GM20000 (cell line): ENCODE measurements at regions not wholly inside any gene's neighbourhood (a gene's known extent, or its start where the extent isn't known, plus 50 kb on each side); places are given as distances from the start of the nearest gene placed in this dataset.
"Not testable (repeated sequence)": the region's sequence is repeated elsewhere in the genome, so short reads cannot be mapped to it uniquely, and the experiment has no call there.

Source experiments
- DNase-seq: peaks from one replicate; pipeline ENCODE4 v3.0.0; 2012; ENCODE audit warnings: low spot score
- TF ChIP-seq, protein P1 (sequence below): IDR thresholded peaks from 2 replicates; pipeline ENCODE4 v1.5.1; 2012; ENCODE audit warnings: mild to moderate bottlenecking, control low read depth; ENCODE audit errors: extremely low read depth, missing control alignments

- TF ChIP-seq, protein P1, sequence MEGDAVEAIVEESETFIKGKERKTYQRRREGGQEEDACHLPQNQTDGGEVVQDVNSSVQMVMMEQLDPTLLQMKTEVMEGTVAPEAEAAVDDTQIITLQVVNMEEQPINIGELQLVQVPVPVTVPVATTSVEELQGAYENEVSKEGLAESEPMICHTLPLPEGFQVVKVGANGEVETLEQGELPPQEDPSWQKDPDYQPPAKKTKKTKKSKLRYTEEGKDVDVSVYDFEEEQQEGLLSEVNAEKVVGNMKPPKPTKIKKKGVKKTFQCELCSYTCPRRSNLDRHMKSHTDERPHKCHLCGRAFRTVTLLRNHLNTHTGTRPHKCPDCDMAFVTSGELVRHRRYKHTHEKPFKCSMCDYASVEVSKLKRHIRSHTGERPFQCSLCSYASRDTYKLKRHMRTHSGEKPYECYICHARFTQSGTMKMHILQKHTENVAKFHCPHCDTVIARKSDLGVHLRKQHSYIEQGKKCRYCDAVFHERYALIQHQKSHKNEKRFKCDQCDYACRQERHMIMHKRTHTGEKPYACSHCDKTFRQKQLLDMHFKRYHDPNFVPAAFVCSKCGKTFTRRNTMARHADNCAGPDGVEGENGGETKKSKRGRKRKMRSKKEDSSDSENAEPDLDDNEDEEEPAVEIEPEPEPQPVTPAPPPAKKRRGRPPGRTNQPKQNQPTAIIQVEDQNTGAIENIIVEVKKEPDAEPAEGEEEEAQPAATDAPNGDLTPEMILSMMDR = no peak
These were observed 248.5 kb downstream of the THBS2 start for GRCh38 chr6:169005166-169005565.

DNA sequence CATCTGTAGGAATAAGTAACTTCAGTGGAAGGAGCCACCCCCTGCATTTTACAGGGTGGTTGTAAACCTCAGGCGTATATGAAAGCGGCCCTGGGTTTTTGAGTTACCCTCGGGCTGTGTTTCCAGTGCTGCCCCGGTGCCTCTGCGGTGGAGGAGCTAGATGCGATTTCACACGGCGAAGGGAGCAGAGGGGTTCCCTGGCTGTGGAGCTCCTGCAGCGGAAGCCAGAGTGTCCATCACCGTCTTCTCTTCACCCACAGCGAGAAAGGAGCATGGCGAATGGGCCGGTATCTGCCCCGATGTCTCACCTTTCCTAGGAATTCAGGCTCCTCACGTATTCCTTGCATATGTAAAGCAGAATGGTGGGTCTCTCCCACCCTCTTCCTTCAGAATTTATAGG, 253.6 kb downstream of the THBS2 start:
- TF ChIP-seq, protein P1 = no peak
- DNase-seq = no peak

More at GRCh38 chr6:169005166-169005565, 248.5 kb downstream of the THBS2 start:
- no peak for DNase-seq

GRCh38 chr6:168999392-168999791, 254.3 kb downstream of the THBS2 start:
- no peak for DNase-seq
- TF ChIP-seq, protein P1 = no peak

DNA sequence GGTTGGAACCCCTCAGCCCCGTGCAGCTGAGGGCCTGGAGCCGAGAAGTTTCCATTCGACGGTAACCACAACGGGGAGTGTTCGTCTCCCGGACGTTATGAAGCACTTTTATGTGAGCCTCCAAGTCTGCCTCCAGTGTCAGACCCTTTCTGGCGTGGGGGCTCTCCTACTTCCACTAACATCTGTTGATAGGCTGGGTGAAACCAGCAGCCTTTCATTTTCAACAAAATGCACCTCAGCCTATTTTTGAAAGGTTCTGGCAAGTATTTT, 257.4 kb downstream of the THBS2 start:
- TF ChIP-seq, protein P1 = no peak
- no peak for DNase-seq

GRCh38 chr6:168995526-168996355, 257.9 kb downstream of the THBS2 start:
- no peak for DNase-seq

DNA sequence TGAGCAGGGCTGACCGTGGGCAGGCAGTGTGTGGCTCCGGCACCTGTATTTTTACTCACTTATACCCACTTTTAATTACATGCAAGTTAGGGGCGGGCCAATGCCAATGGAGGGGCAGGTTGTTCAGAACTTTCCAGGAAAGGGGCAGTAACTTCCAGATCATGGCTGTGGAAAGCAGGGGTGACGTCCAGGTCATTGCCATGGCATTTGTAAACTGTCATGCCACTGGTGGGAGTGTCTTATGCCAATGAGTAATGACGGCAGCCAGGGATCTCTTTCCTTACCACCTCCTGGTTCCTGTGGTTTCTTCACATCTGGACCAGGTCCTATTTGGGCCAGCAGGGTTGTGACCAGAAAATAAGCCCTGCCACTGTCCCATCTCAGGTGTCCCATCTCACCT, 258.7 kb downstream of the THBS2 start:
- DNase-seq = no peak

More at GRCh38 chr6:168995526-168996355, 257.9 kb downstream of the THBS2 start:
- TF ChIP-seq, protein P1 = no peak

GRCh38 chr6:168992446-168993144, 261.1 kb downstream of the THBS2 start:
- no peak for DNase-seq
- TF ChIP-seq, protein P1 = no peak

More for the DNA sequence above, 258.7 kb downstream of the THBS2 start:
- TF ChIP-seq, protein P1 = no peak

DNA sequence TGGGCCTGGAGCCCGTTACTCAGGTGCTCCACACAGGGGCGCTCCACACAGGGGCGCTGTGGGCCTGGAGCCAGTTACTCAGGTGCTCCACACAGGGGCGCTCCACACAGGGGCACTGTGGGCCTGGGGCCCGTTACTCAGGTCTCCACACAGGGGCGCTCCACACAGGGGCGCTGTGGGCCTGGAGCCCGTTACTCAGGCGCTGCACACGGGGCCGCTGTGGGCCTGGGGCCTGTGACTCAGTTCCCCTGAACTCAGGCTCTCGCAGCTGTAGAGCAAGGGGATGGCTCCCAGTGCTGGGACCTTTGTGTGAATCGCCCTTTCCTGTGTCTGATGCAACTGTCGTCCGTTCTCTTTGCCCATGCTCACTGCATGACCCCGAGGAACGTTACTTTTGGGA, 262.0 kb downstream of the THBS2 start:
- DNase-seq = not testable (repeated sequence)
